ENCODE measurements at regions not wholly inside any gene's neighbourhood (a gene's known extent, or its start where the extent isn't known, plus 50 kb on each side); places are given as distances from the start of the nearest gene placed in this dataset.
A peak's percentile ranks its signal among the peaks of the same experiment; 100 is the strongest.
"Not testable (repeated sequence)": the region's sequence is repeated elsewhere in the genome, so short reads cannot be mapped to it uniquely, and the experiment has no call there.

DNA sequence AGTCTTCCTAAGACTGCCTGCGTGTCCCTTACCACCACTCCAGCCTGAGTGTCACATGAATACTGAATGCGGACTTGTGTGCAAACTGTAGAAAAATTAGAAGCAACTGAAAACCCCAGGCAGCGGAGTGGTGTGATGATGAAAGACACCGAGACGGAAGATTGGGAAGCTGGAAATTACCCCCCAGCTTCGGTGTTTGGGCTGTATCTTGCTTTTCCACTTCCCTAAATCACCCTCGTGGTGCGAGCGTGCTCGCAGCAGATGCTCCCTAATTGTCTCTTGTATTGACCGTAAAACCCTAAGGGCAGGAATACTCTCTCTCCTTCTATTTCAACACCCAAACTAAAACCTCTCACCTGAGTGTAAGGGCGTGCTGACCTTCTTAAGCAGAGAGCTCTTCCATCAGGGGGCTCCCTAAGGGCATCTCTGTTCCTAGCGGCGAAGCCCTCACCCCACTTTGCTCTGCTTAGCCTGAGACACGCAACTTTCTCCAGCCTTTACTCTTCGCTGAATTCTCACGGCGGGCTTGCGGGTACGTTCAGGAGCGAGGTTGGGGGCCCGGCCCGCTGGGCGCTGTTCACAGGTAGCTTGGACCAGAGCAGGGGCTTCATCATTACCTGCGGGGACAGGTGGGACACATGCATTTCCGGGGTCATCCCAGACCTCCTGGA is 62.4 kb downstream of the CRYBB2 start:
- no peak for DNase-seq

DNA sequence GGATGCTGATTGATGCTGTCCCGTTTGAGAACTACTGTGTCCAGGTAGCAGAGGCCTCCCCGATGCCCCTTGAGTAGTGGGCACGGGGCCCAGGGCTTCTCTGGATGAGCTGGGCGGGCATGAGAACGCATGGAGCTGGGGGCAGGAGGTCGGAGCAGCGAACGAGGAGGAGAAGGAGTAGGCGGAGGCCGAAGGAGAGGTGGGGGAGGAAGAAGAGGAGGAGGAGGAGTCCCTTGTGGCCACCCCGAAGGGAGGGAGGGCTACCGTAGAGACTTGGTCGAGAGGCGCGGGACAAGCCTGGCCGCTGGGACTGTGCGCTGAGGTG is 62.9 kb downstream of the CRYBB2 start:
- DNase-seq, result no peak

DNA sequence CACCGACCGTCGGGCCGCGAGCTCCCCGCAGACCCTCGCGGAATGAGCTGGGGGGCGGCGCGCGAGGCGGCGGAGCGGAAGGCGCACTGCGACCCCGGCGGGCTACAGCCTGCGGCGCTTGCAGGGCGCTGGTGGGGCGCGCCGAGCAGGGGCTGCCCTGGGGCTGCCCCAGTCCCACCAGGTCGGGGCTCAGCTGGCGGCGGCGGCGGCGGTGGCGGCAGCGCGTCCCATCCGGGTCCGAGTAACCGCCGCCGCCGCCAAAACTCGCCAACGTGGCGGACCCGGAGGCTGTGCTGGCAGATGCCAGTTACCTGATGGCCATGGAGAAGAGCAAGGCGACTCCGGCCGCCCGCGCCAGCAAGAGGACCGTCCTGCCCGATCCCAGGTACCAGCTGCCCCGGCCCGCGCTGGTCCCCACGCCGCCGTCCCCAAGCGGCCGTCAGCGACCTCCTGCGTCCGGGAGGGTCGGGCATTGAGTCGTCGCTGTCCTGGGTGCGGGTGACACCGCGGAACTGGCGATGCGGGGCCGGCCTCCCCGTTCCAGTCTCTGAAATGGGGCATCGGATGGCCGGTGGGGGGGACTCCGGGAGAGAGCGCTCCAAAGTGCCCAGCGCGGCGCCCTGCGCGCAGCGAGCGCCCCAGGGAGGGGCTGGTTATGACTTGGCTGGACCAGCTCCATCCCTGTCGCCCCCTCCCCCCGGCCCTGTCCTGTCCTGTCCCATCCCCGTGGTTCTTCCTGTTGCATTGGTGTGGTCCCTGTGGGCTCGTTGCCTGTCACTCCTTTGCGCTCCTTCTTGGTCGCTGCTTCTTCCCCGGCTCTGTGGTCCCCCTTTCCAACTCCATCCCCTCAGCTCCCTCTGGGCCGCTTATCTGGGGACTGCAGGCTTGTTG is 63.5 kb downstream of the CRYBB2 start:
- no peak for DNase-seq

DNA sequence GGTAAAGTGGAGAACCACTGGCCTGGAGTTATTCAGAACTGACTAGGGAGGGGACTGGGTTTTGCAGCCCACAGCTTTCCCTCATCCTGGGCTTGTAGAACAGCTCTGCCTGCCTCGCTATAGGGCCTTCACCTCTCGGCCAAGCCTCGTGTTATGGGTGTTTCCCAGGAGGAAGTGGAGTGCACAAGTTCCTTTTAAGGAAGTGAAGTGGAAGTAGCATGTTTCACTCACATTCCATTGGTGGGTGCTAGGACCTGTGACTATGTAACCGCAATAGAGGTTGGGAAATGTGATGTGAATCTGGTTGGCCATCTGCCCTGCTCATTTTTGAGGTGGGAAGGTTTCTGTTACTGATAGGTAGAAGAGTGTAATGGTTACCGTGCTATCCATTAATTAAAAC is 69.0 kb downstream of the CRYBB2 start:
- not testable (repeated sequence) for DNase-seq

DNA sequence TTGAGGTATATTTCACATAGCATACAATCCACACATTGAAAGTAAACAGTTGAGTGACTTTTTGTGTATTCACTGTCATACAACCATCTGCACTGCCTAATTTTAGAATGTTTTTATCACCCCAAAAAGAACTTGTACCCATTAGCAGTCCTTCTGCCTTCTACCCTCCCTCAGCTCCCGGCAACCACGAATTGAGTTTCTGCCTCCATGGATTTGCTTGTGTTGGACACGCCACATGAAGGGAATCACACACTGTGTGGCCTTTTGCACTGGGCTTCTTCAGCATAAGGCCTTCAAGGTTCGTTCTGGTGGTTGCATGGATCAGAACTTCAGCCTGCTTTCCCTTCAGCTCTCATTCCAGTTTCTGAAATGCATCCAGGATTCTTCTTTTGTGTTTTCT is 82.5 kb downstream of the CRYBB2 start:
- DNase-seq, result not testable (repeated sequence)

DNA sequence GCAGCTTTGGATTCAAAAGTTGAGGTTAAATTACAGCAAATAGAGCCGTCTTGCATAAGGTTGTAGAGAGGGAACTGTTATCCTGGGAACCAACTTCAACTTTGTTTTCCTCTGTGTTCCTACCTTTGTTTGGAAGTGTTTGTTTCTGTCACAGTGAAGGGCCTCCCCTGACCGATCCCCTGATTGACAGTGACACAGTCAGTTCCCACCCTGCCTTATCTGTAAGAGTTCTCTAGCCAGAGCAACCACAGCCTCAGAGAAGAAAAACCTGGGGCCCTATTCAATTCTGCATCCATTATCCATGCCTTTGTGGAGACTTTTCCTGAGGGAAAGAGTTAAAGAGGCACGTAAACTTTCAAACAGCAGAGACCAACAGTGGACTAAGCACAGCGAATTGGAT is 90.1 kb downstream of the CRYBB2 start:
- DNase-seq, result not testable (repeated sequence)

DNA sequence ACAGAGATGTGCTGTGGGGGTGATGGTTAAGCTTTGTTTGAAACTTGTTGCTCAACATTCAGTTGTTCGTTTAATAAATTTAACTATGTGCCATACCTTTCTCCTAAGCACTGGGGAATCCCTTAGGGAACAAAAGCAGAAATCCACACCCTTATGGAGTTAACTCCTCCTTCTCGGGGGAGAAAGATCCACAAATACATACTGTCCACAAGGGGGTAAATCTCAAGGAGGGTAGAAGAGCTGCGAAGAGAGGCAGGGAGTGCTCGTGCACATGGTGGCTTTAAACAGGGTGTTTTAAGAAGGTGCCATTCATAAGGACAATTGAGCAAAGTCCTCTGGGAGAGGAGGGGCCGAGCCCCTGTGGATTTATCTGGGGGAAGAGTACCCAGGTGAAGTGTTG is 92.5 kb downstream of the CRYBB2 start:
- DNase-seq, result not testable (repeated sequence)

DNA sequence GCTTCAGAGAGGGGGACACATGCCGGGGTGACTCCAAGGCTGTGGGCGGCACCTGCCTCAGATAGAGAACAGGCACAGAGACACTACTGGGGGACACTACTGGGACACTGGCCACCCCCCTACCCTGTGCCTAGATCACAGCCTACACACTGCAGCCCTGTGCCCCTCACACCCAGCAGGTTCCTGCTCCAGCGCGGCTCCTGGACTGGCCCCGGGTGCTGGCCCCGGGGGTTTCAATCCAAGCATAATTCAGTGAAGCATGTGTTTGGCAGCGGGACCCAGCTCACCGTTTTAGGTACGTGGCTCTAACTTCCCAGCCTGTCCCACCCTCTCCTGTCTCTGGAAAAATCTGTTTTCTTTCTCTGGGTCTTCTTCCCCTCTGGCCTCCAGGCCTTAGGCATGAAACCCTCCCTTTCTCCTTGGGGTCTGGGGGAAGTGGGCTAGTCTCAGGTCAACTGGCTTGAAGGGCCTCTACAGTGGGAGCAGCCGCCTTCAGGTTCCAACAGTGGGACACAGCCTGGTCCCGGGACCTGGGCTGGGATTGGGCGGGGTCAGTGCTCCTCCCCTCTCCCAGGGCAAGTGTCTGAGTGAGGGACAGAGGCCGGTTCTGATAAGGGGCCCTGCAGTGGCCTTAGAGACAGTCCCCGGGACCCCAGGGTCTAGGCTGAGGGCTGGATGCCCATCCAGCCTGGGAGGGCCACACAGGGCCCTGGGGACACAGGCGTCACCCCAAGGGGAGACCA is 98.8 kb downstream of the CRYBB2 start:
- DNase-seq, result no peak

DNA sequence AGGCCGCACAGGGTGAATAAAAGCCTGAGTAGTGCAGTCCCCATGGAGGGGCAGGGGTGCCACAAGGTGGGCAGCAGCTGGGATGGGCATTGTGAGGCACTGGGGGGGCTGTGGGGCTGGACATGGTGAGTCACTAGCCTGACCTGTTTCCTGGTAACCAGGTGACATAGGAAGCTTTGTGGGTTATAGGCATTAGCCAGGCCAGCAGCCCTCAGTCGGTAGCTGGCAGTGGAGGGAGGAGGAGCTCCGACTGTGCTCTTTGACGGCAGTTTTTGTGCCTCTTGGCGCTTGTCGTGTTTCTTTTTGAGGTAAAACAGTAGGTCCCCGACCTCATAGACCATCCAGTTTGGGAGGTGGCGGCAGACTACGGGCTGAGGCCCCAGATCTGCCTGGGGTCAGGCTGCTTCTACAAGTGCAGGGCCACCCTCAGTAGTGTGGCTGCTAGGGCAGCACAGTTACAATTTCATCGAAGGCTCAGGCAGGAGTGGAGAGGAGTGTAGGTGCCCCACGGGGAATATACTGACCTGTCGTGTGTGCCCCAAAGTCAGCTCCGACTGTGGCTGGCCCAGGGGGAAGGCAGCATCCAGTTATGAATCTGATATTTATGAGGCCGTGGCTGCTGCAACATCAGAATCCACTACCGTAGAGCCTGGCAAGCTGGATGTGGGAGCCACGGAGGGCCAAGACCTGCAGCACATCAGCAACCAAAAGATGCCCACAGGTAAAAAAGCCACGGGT is 107.7 kb downstream of the CRYBB2 start:
- DNase-seq, result no peak

DNA sequence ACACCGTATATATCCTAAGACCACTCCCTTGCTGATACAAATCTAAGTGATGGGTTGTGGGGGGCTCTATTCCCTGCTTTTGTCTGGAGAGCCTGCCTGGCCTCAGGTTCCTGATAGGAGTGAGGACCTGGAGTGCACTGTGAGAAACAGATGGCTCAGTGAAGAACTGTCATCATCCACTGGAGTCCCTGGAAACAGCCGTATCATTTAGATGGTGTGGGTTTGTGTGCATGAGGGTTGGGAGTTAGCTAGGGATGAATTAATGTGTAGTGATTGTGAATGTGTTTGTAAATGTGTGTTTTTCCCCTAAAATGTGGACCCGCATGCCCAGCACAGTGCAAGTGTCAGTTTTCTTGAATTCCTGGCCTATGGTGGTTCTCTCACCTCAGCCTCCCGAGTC is 111.6 kb downstream of the CRYBB2 start:
- DNase-seq, result no peak

DNA sequence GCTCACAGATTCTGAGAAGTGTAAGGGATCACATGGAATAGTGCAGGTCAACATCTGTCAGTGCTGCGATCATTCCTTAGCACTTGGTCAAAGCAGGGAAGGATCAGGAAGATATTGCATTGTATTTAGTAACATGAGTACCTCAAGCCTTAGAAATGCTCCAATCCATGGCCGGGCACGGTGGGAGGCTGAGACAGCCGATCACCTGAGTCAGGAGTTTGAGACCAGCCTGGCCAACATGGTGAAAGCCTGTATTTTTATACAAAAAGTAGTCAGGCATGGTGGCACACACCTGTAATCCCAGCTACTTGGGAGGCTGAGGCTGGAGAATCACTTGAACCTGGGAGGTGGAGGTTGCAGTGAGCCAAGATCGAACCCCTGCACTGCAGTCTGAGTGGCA is 112.5 kb downstream of the CRYBB2 start:
- not testable (repeated sequence) for DNase-seq

DNA sequence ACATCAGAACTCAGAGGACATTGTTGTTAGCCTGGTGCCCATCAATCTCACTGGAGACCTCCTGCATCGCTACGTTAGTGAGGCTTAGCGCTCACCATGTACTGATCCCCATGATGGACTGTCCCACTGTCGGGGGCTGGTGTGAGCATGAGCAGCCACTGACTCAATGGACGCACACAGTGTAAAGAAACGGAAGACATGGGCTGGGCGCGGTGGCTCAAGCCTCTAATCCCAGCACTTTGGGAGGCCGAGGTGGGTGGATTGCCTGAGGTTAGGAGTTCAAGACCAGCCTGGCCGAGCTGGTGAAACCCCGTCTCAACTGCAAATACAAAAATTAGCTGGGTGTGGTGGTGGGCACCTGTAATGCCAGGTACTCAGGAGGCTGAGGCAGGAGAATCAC is 112.9 kb downstream of the CRYBB2 start:
- no peak for DNase-seq

DNA sequence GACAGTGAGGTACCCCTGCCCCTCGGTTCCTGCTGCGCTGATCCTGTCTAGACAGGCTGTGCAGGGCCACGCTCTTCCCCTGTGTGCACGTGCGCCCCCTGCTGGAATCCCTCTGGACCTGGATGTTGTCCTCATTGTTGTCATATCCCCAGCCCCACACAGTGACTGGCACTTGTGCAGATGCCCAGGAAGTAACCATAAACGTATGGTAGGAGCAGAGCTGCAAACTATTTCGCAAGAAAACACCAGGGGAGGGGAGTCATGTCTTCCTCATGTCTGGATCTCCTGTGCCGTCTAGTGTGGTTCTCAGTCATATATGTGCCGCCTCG is 114.7 kb downstream of the CRYBB2 start:
- peak; percentile 14 for DNase-seq

DNA sequence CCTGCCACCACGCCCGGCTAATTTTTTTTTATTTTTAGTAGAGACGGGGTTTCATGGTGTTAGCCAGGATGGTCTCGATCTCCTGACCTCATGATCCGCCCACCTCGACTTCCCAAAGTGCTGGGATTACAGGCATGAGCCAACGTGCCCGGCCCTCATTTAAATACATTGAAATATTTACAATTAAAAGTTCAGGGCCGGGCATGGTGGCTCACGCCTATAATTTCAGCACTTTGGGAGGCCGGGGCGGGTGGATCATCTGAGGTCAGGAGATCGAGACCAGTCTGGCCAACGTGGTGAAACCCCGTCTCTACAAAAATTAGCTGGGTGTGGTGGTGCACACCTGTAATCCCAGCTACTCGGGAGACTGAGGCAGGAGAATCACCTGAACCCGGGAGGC is 115.2 kb downstream of the CRYBB2 start:
- DNase-seq, result not testable (repeated sequence)

DNA sequence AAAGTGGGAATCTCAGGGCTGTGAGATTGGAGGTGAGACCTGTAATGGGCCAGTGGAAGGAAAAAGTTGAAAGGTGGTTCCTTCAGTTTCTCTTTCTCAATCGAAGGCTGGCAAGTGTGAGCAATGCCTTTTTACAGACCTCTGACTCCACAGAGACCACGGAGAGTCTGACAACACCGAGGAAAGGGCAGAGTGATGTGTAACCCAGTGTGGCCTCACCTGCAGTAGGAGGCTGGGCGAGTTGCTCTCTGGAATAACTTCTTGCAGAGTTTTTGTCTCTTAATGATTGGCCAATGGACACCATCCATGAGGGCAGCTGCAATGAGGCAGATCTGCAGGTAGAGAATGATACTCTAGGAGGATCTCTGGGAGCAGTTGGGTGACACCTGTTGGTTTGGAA is 115.8 kb downstream of the CRYBB2 start:
- not testable (repeated sequence) for DNase-seq

DNA sequence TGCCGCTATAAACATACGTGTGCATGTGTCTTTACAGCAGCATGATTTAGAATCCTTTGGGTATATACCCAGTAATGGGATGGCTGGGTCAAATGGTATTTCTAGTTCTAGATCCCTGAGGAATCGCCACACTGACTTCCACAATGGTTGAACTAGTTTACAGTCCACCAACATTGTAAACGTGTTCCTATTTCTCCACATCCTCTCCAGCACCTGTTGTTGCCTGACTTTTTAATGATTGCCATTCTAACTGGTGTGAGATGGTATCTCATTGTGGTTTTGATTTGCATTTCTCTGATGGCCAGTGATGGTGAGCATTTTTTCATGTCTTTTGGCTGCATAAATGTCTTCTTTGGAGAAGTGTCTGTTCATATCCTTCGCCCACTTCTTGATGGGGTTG is 121.1 kb downstream of the CRYBB2 start:
- not testable (repeated sequence) for DNase-seq

DNA sequence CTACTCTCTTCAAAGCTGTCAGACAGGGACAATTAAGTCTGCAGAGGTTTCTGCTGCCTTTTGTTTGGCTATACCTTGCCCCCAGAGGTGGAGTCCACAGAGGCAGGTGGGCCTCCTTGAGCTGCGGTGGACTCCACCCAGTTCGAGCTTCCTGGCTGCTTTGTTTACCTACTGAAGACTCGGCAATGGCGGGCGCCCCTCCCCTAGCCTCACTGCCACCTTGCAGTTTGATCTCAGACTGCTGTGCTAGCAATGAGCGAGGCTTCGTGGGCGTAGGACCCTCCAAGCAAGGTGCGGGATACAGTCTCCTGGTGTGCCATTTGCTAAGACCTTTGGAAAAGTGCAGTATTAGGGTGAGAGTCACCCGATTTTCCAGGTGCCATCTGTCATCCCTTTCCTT is 124.9 kb downstream of the CRYBB2 start:
- DNase-seq, result not testable (repeated sequence)

DNA sequence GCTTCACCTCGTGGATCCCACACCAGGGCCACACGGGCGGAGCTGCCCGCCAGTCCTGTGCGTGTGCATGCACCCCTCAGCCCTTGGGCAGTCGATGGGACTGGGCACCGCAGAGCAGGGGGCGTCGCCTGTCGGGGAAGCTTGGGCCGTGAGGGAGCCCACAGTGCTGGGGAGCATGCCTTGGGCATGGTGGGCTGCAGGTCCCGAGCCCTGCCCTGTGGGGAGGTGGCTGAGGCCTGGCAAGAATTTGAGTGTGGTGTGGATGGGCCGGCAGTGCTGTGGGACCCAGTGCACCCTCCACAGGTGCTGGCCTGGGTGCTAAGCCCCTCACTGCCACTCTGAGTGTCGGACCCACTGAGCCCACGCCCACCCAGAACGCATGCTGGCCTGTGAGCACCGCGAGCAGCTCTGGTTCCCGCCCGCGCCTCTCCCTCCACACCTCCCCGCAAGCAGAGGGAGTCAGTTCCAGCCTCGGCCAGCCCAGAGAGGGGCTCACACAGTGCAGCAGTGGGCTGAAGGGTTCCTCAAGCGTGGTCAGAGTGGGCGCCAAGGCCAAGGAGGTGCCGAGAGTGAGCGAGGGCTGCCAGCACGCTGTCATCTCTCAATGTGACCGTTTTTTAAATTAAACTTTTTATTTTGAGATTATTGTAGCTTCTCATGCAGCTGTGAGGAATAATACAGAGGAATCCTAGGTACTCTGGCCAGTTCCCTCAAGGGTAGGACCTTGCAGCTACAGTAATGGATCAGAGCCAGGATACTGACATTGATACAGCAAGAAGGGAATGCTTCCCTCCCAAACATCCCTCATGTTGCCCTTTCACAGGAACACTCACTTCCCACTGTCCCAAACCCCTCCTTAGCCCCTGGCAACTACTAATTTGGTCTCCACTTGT is 127.7 kb downstream of the CRYBB2 start:
- no peak for DNase-seq

DNA sequence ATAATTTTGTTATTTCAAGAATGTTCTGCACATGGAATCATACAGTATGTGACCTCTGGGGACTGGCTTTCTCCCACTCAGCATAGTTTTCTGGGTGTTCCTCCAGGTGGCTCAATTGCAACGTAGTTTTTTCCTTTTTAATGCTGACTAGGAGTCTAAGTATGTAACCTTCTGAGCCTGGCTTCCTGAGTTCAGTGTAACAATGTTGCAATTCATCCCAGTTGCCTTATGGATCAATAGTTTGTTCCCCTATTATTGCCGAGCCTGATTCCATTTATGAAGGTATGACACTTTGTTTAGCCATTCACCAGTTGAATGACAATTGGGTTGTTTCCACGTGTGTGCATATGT is 128.3 kb downstream of the CRYBB2 start:
- no peak for DNase-seq

DNA sequence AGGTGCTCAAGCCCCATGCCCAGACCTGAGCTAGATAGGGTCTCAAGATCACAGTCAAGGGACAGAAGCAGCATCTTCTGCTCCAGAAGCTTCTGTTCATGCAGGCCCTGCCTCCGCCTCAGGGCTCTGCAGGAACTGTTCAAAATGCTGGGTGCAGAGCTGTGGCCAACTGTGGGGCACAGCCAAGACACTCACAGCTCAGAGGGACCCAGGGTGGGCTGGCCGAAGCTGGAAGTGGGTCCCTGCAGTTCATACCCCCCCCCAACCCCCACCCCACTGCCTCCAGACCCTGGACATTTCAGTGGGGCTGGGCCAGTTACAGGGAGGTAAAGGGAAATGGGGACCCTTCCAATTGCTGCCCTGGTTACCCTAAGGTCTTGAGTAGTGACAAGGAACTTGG is 129.0 kb downstream of the CRYBB2 start:
- no peak for DNase-seq

DNA sequence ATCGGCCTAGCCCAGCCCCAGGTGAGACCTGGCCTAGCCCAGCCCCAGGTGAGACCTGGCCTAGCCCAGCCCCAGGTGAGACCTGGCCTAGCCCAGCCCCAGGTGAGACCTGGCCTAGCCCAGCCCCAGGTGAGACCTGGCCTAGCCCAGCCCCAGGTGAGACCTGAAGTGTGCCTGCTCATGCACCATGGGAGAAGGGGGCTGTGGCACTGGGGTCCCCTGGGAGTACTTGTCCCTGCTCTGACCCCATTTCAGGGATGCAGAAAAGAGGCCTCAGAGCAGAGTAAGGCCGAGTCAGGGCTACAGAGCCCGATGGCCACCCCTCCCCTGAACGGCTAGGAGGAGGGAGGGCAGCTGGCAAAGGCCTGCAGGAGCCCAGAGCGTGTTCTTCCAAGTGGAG is 129.6 kb downstream of the CRYBB2 start:
- not testable (repeated sequence) for DNase-seq

DNA sequence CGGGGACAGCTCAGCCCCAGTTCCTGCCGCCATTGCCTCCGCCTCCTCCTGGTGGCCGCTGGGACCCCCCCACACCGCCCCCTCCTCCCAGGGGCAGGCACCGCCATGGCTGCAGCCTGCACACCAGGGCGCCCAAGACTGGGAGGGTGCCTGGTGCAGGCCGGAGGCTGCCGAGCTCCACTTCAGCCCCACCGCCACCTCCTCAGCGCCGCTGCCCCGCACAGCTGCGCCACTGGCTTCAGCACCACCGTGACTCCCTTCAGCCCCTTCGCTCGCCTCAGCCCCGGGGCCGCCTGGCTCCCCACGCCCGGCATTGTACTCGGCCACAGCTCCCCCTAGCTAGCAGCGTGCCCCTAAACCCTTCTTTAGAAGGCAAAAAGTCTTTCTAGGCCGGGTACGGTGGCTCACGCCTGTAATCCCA is 131.1 kb downstream of the CRYBB2 start:
- no peak for DNase-seq
